Cardiac muscle cell (in vitro differentiated cells and primary cell): ENCODE measurements at regions not wholly inside any gene's neighbourhood (a gene's known extent, or its start where the extent isn't known, plus 50 kb on each side); places are given as distances from the start of the nearest gene placed in this dataset.

ENCODE experiments used
- DNase-seq, 2 donors: peaks; one replicate each; pipeline versions ENCODE4 v3.0.0 to v3.0.0-alpha.2; 2010 to 2017; ENCODE audit warnings: low read depth in 1 of 2, low spot score in 1 of 2
- H3K27ac ChIP-seq: fragments of 200-600 bp; sonication (generic); 2 replicates; pipeline ENCODE4 v1.5.1; 2016
- H3K27me3 ChIP-seq: fragments of 200-600 bp; sonication (generic); 2 replicates; pipeline ENCODE4 v1.6.0; 2016; ENCODE audit warnings: control low read depth
- H3K36me3 ChIP-seq: fragments of 200-600 bp; sonication (generic); 2 replicates; pipeline ENCODE4 v1.5.1; 2016; ENCODE audit warnings: control low read depth
- H3K4me1 ChIP-seq: fragments of 200-600 bp; sonication (generic); 2 replicates; pipeline ENCODE4 v1.8.1; 2017; ENCODE audit warnings: low read depth, mild to moderate bottlenecking, mixed run types
- H3K4me3 ChIP-seq: fragments of 200-600 bp; sonication (generic); 2 replicates; pipeline ENCODE4 v1.5.1; 2016; ENCODE audit warnings: mild to moderate bottlenecking
- H3K9me3 ChIP-seq: fragments of 200-600 bp; sonication (generic); 2 replicates; pipeline ENCODE4 v1.5.1; 2017; ENCODE audit warnings: low read depth, mild to moderate bottlenecking, control low read depth
- CTCF ChIP-seq: IDR thresholded peaks from 2 replicates; pipeline ENCODE4 v1.5.1; 2012; ENCODE audit warnings: low read depth, mild to moderate bottlenecking, low read length

- Histone ChIP-seq H3K27me3 (peaks cover 3% of the 10 kb centered on the region), H3K27ac (no peak overlapping the region), H3K4me1 (no peaks in the 10 kb centered on the region), H3K36me3 (no peaks in the 10 kb centered on the region), H3K9me3 (no peaks in the 10 kb centered on the region), H3K4me3 (no peak overlapping the region)
- no peak for DNase-seq
- TF ChIP-seq CTCF = no peak
These were observed 1447.4 kb upstream of the ALCAM start for GRCh38 chr3:103919327-103919726.

- no peak overlapping the region for H3K27ac ChIP-seq
- H3K4me3 ChIP-seq = no peak overlapping the region
- TF ChIP-seq CTCF = no peak
- H3K27me3 ChIP-seq = no peaks in the 10 kb centered on the region
- DNase-seq = no peak
- H3K4me1 ChIP-seq = no peaks in the 10 kb centered on the region
- H3K9me3 ChIP-seq = no peaks in the 10 kb centered on the region
- H3K36me3 ChIP-seq = no peaks in the 10 kb centered on the region
These were observed 1442.8 kb upstream of the ALCAM start for GRCh38 chr3:103923907-103924306.

- DNase-seq = no peak
- no peak overlapping the region for H3K27ac ChIP-seq
- no peak for TF ChIP-seq CTCF
- no peaks in the 10 kb centered on the region for H3K4me1 ChIP-seq
- H3K4me3 ChIP-seq = no peak overlapping the region
- H3K27me3 ChIP-seq = no peaks in the 10 kb centered on the region
- no peaks in the 10 kb centered on the region for H3K9me3 ChIP-seq
- no peaks in the 10 kb centered on the region for H3K36me3 ChIP-seq
These were observed 1442.2 kb upstream of the ALCAM start for GRCh38 chr3:103924544-103924943.

- no peaks in the 10 kb centered on the region for H3K9me3 ChIP-seq
- H3K4me1 ChIP-seq = no peaks in the 10 kb centered on the region
- no peaks in the 10 kb centered on the region for H3K36me3 ChIP-seq
- H3K27me3 ChIP-seq = no peaks in the 10 kb centered on the region
- no peak overlapping the region for H3K27ac ChIP-seq
- TF ChIP-seq CTCF = no peak
- no peak overlapping the region for H3K4me3 ChIP-seq
- no peak for DNase-seq
These were observed 1439.8 kb upstream of the ALCAM start for GRCh38 chr3:103926936-103927335.

- no peak for DNase-seq
- no peaks in the 10 kb centered on the region for H3K9me3 ChIP-seq
These were observed 1438.8 kb upstream of the ALCAM start for GRCh38 chr3:103927896-103928295.

More at GRCh38 chr3:103927896-103928295, 1438.8 kb upstream of the ALCAM start:
- Histone ChIP-seq H3K36me3 (no peaks in the 10 kb centered on the region), H3K4me1 (no peaks in the 10 kb centered on the region), H3K4me3 (no peak overlapping the region), H3K27me3 (no peaks in the 10 kb centered on the region), H3K27ac (no peak overlapping the region)
- TF ChIP-seq CTCF = no peak
